NCI-H1694 treated with DMSO at 0.1 percent for 48 hours (cell line): ENCODE measurements at regions not wholly inside any gene's neighbourhood (a gene's known extent, or its start where the extent isn't known, plus 50 kb on each side); places are given as distances from the start of the nearest gene placed in this dataset.

ENCODE experiments used
- DNase-seq: peaks from one replicate; lab custom pipeline; 2025; lab: John Stamatoyannopoulos, UW

- no peak for DNase-seq
Observed at GRCh38 chr3:177569193-177569592, 371.9 kb upstream of the TBL1XR1 start.

- DNase-seq: peak; percentile 31
Observed at GRCh38 chr3:177569875-177570657, 372.8 kb upstream of the TBL1XR1 start.

GRCh38 chr3:177571271-177571943 lies 374.1 kb upstream of the TBL1XR1 start:
- DNase-seq: no peak

- no peak for DNase-seq
Observed at GRCh38 chr3:177571944-177572315, 374.6 kb upstream of the TBL1XR1 start.

GRCh38 chr3:177574222-177574856 lies 377.1 kb upstream of the TBL1XR1 start:
- DNase-seq: no peak

- no peak for DNase-seq
Observed at GRCh38 chr3:177576746-177577145, 379.5 kb upstream of the TBL1XR1 start.

GRCh38 chr3:177578488-177578887 lies 381.2 kb upstream of the TBL1XR1 start:
- DNase-seq: no peak

- no peak for DNase-seq
Observed at GRCh38 chr3:177579419-177579818, 382.1 kb upstream of the TBL1XR1 start.

GRCh38 chr3:177580437-177580836 lies 383.2 kb upstream of the TBL1XR1 start:
- DNase-seq: no peak

- no peak for DNase-seq
Observed at GRCh38 chr3:177585271-177585670, 388.0 kb upstream of the TBL1XR1 start.

GRCh38 chr3:177589041-177589650 lies 391.9 kb upstream of the TBL1XR1 start:
- DNase-seq: no peak

- DNase-seq: no peak
Observed at GRCh38 chr3:177589911-177590381, 392.7 kb upstream of the TBL1XR1 start.

GRCh38 chr3:177590826-177591225 lies 393.5 kb upstream of the TBL1XR1 start:
- no peak for DNase-seq

GRCh38 chr3:177591379-177591778 lies 394.1 kb upstream of the TBL1XR1 start:
- DNase-seq: no peak

- no peak for DNase-seq
Observed at GRCh38 chr3:177594096-177594495, 396.8 kb upstream of the TBL1XR1 start.

- no peak for DNase-seq
Observed at GRCh38 chr3:177595530-177596188, 398.4 kb upstream of the TBL1XR1 start.

- DNase-seq: no peak
Observed at GRCh38 chr3:177596248-177596815, 399.1 kb upstream of the TBL1XR1 start.

- DNase-seq: no peak
Observed at GRCh38 chr3:177596816-177597271, 399.6 kb upstream of the TBL1XR1 start.

GRCh38 chr3:177597311-177598096 lies 400.2 kb upstream of the TBL1XR1 start:
- DNase-seq: peak; percentile 26

- DNase-seq: no peak
Observed at GRCh38 chr3:177598097-177598833, 401.0 kb upstream of the TBL1XR1 start.
